RWPE2 (cell line): ENCODE measurements at regions not wholly inside any gene's neighbourhood (a gene's known extent, or its start where the extent isn't known, plus 50 kb on each side); places are given as distances from the start of the nearest gene placed in this dataset.
"Not testable (repeated sequence)": the region's sequence is repeated elsewhere in the genome, so short reads cannot be mapped to it uniquely, and the experiment has no call there.

Source experiments
- ATAC-seq: fragments of 200-7000 bp; cut with Tn5 transposase; 3 replicates; pipeline ENCODE4 v1.9.1; 2021; ENCODE audit warnings: low read depth
- DNase-seq: peaks from one replicate; pipeline ENCODE4 v3.0.0-alpha.2; 2020; ENCODE audit warnings: low spot score
- H3K27ac ChIP-seq: fragments of 450-650 bp; 2 replicates; pipeline ENCODE4 v1.5.1; 2017; ENCODE audit warnings: mild to moderate bottlenecking; ENCODE audit not compliant: poor library complexity, severe bottlenecking
- H3K27me3 ChIP-seq: fragments of 250-450 bp; sonication (Bioruptor Pico); 2 replicates; pipeline ENCODE4 v1.5.1; 2021; ENCODE audit warnings: mild to moderate bottlenecking, moderate library complexity; ENCODE audit not compliant: insufficient read depth, poor library complexity, severe bottlenecking
- H3K36me3 ChIP-seq: fragments of 250-450 bp; sonication (Bioruptor Pico); 2 replicates; pipeline ENCODE4 v1.5.1; 2020; ENCODE audit warnings: low read depth, mild to moderate bottlenecking, moderate library complexity
- H3K4me1 ChIP-seq: fragments of 250-450 bp; sonication (Bioruptor Pico); 2 replicates; pipeline ENCODE4 v1.5.1; 2021; ENCODE audit warnings: mild to moderate bottlenecking, moderate library complexity; ENCODE audit not compliant: insufficient read depth, poor library complexity, severe bottlenecking
- H3K4me3 ChIP-seq: fragments of 250-450 bp; sonication (Bioruptor Pico); 2 replicates; pipeline ENCODE4 v1.5.1; 2021; ENCODE audit warnings: mild to moderate bottlenecking, moderate library complexity; ENCODE audit not compliant: severe bottlenecking
- H3K9me3 ChIP-seq: fragments of 250-450 bp; sonication (Bioruptor Pico); 2 replicates; pipeline ENCODE4 v1.5.1; 2021; ENCODE audit warnings: mild to moderate bottlenecking, moderate library complexity; ENCODE audit not compliant: severe bottlenecking
- TF ChIP-seq, protein P1 (sequence below): fragments of 450-650 bp; IDR thresholded peaks from one replicate; pipeline ENCODE4 v1.5.1; 2017; ENCODE audit warnings: mild to moderate bottlenecking, moderate library complexity; ENCODE audit not compliant: poor library complexity, severe bottlenecking

DNA sequence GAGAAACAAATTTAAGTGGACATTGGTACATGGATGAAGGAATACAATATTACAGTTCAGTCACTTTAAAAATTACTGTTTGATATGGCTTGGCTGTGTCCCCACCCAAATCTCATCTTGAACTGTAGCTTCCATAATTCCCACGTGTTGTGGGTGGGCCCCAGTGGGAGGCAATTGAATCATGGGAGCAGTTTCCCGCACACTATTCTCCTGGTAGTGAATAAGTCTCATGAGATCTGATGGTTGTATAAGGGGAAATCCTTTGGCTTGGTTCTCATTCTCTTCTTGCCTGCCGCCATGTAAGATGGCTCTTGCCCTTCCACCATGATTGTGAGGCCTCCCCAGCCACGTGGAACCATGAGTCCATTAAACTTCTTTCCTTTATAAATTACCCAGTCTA is 804.2 kb upstream of the FRG1 start:
- Histone ChIP-seq H3K9me3 (no peaks in the 10 kb centered on the region), H3K36me3 (no peaks in the 10 kb centered on the region), H3K4me3 (no peak overlapping the region), H3K4me1 (peaks cover 5% of the 10 kb centered on the region), H3K27me3 (no peaks in the 10 kb centered on the region), H3K27ac (no peak overlapping the region)
- TF ChIP-seq, protein P1, sequence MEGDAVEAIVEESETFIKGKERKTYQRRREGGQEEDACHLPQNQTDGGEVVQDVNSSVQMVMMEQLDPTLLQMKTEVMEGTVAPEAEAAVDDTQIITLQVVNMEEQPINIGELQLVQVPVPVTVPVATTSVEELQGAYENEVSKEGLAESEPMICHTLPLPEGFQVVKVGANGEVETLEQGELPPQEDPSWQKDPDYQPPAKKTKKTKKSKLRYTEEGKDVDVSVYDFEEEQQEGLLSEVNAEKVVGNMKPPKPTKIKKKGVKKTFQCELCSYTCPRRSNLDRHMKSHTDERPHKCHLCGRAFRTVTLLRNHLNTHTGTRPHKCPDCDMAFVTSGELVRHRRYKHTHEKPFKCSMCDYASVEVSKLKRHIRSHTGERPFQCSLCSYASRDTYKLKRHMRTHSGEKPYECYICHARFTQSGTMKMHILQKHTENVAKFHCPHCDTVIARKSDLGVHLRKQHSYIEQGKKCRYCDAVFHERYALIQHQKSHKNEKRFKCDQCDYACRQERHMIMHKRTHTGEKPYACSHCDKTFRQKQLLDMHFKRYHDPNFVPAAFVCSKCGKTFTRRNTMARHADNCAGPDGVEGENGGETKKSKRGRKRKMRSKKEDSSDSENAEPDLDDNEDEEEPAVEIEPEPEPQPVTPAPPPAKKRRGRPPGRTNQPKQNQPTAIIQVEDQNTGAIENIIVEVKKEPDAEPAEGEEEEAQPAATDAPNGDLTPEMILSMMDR = no peak
- DNase-seq (no peak), ATAC-seq (no peak)

DNA sequence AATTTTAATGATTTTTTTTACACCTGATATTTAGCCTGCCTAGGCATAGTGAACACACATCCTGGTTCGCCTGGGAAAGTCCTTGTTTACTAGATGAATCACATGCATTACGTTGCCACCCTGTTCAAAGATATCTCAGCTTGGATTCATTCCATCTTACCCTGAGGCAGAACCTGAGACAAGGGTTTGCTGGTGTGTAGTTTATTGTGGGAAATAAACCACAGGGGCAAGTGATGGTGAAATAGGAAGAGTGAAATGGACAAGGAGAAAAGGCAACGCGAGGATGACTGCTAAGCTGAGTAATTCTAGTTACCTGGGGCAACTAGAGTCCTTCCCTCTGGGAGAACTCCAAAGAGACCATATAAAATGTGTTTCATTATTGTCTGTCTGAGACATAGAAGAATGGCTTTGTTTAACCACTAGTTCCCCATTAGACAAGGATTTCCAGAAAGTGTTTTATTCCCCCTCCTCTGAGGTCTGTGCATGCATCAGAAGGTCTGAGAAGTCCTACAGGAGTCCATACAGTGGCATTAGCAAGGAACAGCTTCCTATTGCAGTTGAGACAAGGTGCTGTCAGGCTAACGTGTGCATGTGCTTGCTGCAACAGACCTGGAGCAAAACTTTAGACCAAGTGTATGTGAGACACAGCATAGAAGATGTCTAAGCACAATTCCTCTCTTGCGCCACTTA is 797.3 kb upstream of the FRG1 start:
- Histone ChIP-seq H3K4me1 (peaks cover 4% of the 10 kb centered on the region), H3K27ac (peak overlapping the region; percentile 35), H3K27me3 (no peaks in the 10 kb centered on the region), H3K36me3 (no peaks in the 10 kb centered on the region), H3K4me3 (no peak overlapping the region), H3K9me3 (no peaks in the 10 kb centered on the region)
- peak; percentile 65 for DNase-seq
- TF ChIP-seq, protein P1 = no peak
- peak; percentile 98 for ATAC-seq

DNA sequence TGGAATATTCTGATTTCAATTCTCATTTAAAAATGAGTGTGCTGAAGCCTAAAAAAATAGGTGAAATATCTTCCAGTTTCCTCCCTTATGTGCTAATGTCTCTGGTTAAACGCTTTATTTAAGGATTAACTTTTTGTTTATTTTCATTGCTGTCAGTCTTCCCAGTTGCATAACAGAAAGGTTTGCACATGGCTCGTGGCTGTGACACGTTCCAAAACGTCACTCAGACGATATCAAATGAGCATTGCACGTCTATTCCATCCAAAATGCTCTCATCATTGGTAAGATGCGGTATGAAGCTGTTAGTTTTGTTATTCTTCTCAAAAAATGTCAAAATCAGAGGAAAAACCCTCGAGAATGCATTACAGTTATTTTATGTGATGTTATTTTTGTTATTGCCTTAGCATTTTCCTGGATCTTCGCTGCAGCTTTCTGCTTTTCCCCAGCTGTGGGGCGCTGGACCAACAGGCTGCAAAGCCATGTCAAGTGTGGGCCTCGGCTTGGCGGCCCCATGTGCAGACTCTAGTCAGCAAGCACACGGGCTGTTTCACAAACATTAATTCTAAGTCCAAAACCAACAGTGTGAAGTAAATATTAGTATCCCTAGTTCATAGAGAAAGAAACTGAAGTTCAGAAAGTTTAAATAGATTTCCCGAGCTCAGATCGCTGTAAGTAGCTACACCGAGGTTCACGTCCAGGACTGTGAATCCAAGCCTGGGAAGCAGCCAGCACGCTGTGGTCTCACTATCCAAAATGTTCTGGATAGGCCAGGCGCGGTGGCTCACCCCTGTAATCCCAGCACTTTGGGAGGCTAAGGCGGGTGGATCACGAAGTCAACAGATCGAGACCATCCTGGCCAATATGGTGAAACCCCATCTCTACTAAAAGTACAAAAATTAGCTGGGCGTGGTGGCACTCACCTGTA is 793.4 kb upstream of the FRG1 start:
- DNase-seq = no peak
- Histone ChIP-seq H3K9me3 (no peaks in the 10 kb centered on the region), H3K36me3 (no peaks in the 10 kb centered on the region), H3K27me3 (no peaks in the 10 kb centered on the region), H3K4me1 (peaks cover 4% of the 10 kb centered on the region), H3K27ac (no peak overlapping the region), H3K4me3 (no peak overlapping the region)
- TF ChIP-seq, protein P1 = no peak
- ATAC-seq = no peak

DNA sequence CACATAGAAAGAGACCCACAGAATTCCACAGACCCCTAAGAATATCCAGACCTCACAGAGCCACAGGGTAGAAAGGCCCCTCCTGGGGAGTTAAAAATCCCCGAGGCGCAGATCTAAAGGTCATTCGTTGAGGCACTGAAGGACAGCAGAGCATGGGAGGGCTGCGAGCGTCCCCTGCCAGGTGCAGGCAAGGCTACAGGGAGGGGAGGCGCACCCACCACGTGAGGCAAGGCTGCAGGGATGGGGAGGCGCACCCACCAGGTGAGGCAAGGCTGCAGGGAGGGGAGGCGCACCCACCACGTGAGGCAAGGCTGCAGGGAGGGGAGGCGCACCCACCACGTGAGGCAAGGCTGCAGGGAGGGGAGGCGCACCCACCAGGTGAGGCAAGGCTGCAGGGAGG is 785.6 kb upstream of the FRG1 start:
- not testable (repeated sequence) for H3K9me3 ChIP-seq, H3K27me3 ChIP-seq, H3K4me1 ChIP-seq, H3K36me3 ChIP-seq, DNase-seq, ATAC-seq, H3K4me3 ChIP-seq, H3K27ac ChIP-seq

DNA sequence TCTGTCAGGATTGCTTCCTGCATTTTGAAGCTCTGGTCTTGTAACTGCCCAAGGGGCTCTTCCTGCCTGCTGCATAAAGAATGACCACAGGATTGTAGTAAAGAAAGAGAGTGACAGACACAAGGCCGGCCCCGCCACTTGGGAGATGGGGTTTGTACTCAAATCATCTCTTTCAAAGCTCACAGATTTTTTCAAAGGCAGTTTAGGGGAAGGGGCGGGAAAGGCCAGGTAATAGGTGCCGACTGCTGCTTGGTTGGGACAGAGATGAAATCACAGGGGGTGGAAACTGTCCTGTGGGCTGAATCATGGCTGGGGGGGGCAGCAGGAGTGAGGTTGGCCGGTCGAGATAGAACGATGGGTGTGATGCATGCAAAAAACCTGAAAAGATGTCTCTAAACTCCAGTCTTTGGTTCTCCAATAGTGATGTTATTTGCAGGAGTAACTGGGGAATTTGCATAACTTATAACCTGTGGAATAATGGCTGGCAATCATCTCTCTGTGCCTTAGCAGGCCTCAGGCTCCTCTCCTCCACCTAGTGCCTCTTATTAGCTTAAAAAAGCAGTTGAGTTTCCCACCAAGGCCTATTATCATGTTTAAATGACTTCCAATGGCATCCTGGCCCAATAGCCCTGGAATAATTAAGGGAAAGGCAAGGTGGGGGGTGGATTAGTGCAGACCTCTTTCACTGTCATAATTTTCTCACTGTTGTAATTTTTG is 778.4 kb upstream of the FRG1 start:
- Histone ChIP-seq H3K4me1 (no peaks in the 10 kb centered on the region), H3K27ac (no peak overlapping the region), H3K27me3 (peaks cover 41% of the 10 kb centered on the region), H3K36me3 (no peaks in the 10 kb centered on the region), H3K9me3 (no peaks in the 10 kb centered on the region), H3K4me3 (no peak overlapping the region)
- DNase-seq (no peak), ATAC-seq (no peak)
- TF ChIP-seq, protein P1 = no peak
